ENCODE measurements at regions not wholly inside any gene's neighbourhood (a gene's known extent, or its start where the extent isn't known, plus 50 kb on each side); places are given as distances from the start of the nearest gene placed in this dataset.

DNA sequence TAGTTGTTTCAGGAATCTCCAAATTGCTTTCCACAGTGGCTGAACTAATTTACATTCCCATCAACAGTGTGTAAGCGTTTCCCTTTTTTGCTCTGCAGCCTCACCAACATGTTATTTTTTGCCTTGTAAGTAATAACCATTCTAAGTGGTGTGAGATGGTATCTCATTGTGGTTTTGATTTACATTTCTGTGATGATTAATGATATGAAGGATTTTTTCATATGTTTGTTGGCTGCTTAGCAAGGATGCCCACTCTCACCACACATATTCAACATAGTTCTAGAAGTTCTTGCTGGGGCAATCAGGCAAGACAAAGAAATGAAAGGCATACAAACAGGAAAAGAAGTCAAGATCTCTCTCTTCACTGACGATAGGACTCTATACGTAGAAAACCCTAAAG, 472.4 kb downstream of the ZNF674 start:
- no peak for DNase-seq
- H3K27me3 ChIP-seq, result no peaks in the 10 kb centered on the region
- H3K27ac ChIP-seq, result no peak overlapping the region
- TF ChIP-seq, protein P1, sequence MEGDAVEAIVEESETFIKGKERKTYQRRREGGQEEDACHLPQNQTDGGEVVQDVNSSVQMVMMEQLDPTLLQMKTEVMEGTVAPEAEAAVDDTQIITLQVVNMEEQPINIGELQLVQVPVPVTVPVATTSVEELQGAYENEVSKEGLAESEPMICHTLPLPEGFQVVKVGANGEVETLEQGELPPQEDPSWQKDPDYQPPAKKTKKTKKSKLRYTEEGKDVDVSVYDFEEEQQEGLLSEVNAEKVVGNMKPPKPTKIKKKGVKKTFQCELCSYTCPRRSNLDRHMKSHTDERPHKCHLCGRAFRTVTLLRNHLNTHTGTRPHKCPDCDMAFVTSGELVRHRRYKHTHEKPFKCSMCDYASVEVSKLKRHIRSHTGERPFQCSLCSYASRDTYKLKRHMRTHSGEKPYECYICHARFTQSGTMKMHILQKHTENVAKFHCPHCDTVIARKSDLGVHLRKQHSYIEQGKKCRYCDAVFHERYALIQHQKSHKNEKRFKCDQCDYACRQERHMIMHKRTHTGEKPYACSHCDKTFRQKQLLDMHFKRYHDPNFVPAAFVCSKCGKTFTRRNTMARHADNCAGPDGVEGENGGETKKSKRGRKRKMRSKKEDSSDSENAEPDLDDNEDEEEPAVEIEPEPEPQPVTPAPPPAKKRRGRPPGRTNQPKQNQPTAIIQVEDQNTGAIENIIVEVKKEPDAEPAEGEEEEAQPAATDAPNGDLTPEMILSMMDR (IDR thresholded peaks at IDR 0.05), result no peak
- no peak overlapping the region for H3K4me3 ChIP-seq
- H3K9me3 ChIP-seq, result no peaks in the 10 kb centered on the region
- intact Hi-C loops (cut with DNase I), result no loop called here
- ATAC-seq, result no peak
- H3K4me1 ChIP-seq, result no peaks in the 10 kb centered on the region
- no peaks in the 10 kb centered on the region for H3K36me3 ChIP-seq

- intact Hi-C loops (cut with DNase I), result no loop called here
Observed at GRCh38 chrX:46072372-46072771, 472.8 kb downstream of the ZNF674 start.

DNA sequence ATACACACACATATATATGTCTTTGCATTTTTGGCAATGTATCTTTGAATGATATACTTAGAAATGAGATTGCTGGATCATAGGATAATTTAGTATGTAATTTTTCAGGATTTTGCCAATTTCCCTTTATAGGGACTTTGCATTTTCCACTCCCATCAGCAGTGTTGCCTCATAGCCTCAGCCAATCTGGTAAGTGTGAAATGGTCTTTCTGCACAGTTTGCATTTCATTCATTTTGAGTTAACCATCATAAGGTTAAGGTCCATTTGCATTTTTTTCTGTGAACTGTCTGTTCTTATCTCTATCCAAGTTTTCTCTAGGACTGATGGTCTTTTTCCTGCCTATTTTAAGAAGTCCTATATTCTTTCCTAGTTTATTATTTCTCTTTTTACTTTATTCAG, 474.8 kb downstream of the ZNF674 start:
- TF ChIP-seq, protein P1 (IDR thresholded peaks at IDR 0.05), result no peak
- Histone ChIP-seq H3K4me1 (no peaks in the 10 kb centered on the region), H3K36me3 (no peaks in the 10 kb centered on the region), H3K4me3 (no peak overlapping the region), H3K9me3 (no peaks in the 10 kb centered on the region), H3K27me3 (no peaks in the 10 kb centered on the region), H3K27ac (no peak overlapping the region)
- ATAC-seq, result no peak
- no peak for DNase-seq
- intact Hi-C loops (cut with DNase I), result no loop called here

More at GRCh38 chrX:46072372-46072771, 472.8 kb downstream of the ZNF674 start:
- DNase-seq (no peak), ATAC-seq (no peak)
- no peaks in the 10 kb centered on the region for H3K4me1 ChIP-seq
- no peaks in the 10 kb centered on the region for H3K27me3 ChIP-seq
- H3K9me3 ChIP-seq, result no peaks in the 10 kb centered on the region
- no peak overlapping the region for H3K4me3 ChIP-seq
- no peak overlapping the region for H3K27ac ChIP-seq
- no peaks in the 10 kb centered on the region for H3K36me3 ChIP-seq
- TF ChIP-seq, protein P1 (IDR thresholded peaks at IDR 0.05), result no peak

DNA sequence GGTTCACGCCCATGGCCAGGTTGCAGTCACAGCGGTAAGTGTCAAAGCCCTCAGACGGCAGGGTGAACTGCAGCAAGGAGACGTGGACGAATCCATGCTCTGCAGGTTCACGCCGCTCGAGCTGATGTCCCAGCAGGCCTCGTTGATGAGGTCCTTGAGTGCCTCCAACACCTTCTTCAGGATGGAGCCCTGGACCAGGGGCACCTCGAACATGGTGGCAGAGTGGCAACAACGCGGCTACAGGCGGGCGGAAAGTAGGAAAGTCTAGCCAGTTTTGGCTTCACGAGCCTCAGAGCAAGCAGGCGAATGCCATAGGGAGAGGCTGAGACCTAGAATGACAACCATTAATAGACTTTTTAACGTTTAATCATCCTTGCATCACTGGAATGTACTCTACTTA, 485.9 kb downstream of the ZNF674 start:
- ATAC-seq (no peak), DNase-seq (no peak)
- no peak overlapping the region for H3K27ac ChIP-seq
- no peaks in the 10 kb centered on the region for H3K27me3 ChIP-seq
- TF ChIP-seq, protein P1 (IDR thresholded peaks at IDR 0.05), result no peak
- no peaks in the 10 kb centered on the region for H3K36me3 ChIP-seq
- no peaks in the 10 kb centered on the region for H3K4me1 ChIP-seq
- no peaks in the 10 kb centered on the region for H3K9me3 ChIP-seq
- intact Hi-C loops (cut with DNase I), result no loop called here
- no peak overlapping the region for H3K4me3 ChIP-seq

DNA sequence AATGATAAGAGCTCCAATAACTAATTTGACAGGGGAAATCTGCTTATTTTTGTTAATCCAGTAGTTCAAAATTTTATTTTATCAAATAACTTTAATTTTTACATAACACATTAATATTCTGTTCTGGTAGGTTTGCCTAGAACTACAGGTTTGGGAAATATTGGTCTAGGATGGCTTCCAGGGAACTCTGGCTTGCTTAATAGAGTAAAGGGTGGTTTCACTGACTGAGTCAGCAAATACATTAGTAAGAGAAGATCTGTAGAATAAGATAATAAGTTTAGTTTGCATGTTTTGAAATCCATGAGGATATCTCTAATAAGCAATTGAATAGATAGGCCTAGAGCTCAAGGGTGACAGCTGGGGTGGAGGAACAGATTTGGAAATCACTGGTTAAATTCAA, 500.7 kb downstream of the ZNF674 start:
- H3K4me1 ChIP-seq, result no peaks in the 10 kb centered on the region
- H3K4me3 ChIP-seq, result no peak overlapping the region
- intact Hi-C loops (cut with DNase I), result no loop called here
- no peaks in the 10 kb centered on the region for H3K9me3 ChIP-seq
- DNase-seq (no peak), ATAC-seq (no peak)
- TF ChIP-seq, protein P1 (IDR thresholded peaks at IDR 0.05), result no peak
- H3K27me3 ChIP-seq, result no peaks in the 10 kb centered on the region
- no peak overlapping the region for H3K27ac ChIP-seq
- H3K36me3 ChIP-seq, result no peaks in the 10 kb centered on the region

DNA sequence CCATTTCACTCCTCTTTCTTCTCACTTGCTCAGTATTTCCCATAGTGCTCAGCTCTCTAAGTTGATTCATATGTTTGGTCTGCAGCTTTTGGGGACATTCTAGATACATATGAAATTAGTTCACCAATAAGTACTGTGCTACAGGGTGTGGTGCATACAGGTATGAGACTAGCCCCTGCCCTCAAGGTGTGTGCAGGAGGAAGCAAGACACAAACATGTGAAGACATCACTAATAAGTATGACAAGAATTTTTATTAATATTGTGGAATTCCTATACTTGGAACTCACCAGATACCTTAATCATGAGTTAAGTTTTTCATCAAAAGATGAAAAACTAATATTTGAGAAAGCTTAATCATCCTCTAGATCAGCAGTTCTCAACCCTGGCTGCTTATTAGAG, 505.2 kb downstream of the ZNF674 start:
- intact Hi-C loops (cut with DNase I), result no loop called here
- DNase-seq (no peak), ATAC-seq (no peak)
- H3K36me3 ChIP-seq, result no peaks in the 10 kb centered on the region
- no peaks in the 10 kb centered on the region for H3K9me3 ChIP-seq
- no peak overlapping the region for H3K4me3 ChIP-seq
- H3K27me3 ChIP-seq, result no peaks in the 10 kb centered on the region
- TF ChIP-seq, protein P1 (IDR thresholded peaks at IDR 0.05), result no peak
- H3K27ac ChIP-seq, result no peak overlapping the region
- H3K4me1 ChIP-seq, result no peaks in the 10 kb centered on the region

All from upper lobe of right lung (tissue), 1 donor.